Muscle layer of duodenum (tissue), 2 donors: ENCODE measurements at regions not wholly inside any gene's neighbourhood (a gene's known extent, or its start where the extent isn't known, plus 50 kb on each side); places are given as distances from the start of the nearest gene placed in this dataset.

Source experiments
- H3K27ac ChIP-seq: one replicate; pipeline ENCODE4 v1.7.0; 2013; ENCODE audit warnings: mild to moderate bottlenecking, low read length
- H3K27me3 ChIP-seq: one replicate; pipeline ENCODE4 v1.7.0; 2013; ENCODE audit warnings: low read depth, mild to moderate bottlenecking, control low read depth, low read length
- H3K36me3 ChIP-seq, 2 donors: one replicate each; pipeline ENCODE4 v1.7.0; 2013; ENCODE audit warnings: low read length in 2 of 2, control low read depth in 1 of 2, mild to moderate bottlenecking in 1 of 2; ENCODE audit not compliant: insufficient read depth in 2 of 2, control insufficient read depth in 1 of 2
- H3K4me1 ChIP-seq, 2 donors: one replicate each; pipeline ENCODE4 v1.7.0; 2013; ENCODE audit warnings: low read length in 2 of 2, mild to moderate bottlenecking in 2 of 2, control low read depth in 1 of 2, moderate library complexity in 1 of 2; ENCODE audit not compliant: insufficient read depth in 2 of 2, control insufficient read depth in 1 of 2
- H3K4me3 ChIP-seq, 2 donors: one replicate each; pipeline ENCODE4 v1.7.0; 2013; ENCODE audit warnings: low read length in 2 of 2, low read depth in 1 of 2, mild to moderate bottlenecking in 1 of 2
- H3K9me3 ChIP-seq, 2 donors: one replicate each; pipeline ENCODE4 v1.7.0; 2013; ENCODE audit warnings: low read length in 2 of 2, control low read depth in 1 of 2, mild to moderate bottlenecking in 1 of 2; ENCODE audit not compliant: control insufficient read depth in 1 of 2
- donor health status: healthy.

DNA sequence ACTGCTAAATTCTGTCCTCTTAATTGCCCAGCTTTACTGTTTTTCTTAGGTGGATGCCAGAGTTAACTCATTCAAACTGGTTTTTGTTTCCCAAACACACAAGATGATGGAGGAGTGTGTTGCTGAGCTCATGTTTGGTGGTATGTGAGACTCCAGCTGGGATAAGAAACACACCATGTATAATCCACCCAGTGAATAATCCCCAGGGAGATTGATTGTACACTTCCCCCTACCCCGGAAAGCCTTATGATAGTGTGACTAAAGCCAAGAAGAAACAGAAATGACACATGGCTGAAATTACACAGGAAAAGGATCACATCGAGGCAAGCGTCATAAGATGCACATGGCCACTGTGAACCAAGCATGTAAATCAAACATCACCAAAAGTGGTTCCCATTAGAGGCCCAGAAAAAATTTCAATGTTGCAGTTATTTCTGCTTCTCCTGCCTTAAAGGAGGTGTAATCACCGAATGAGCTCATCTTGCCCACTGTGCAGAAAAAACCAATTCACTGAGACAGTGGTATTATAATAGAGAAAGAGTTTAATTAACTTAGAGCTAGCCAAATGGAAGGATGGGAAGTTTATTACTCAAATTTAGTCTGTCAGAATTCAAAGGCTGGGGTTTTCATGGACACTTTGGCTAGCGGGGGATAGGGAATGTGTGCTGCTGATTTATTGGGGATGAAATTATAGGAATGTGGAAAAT, 56.7 kb upstream of the MAGI1 start:
- Histone ChIP-seq H3K36me3 (no peaks in the 10 kb centered on the region), H3K27ac (no peak overlapping the region), H3K4me1 (no peaks in the 10 kb centered on the region), H3K4me3 (no peak overlapping the region), H3K9me3 (no peaks in the 10 kb centered on the region), H3K27me3 (no peaks in the 10 kb centered on the region)

GRCh38 chr3:66093981-66094380, 55.3 kb upstream of the MAGI1 start:
- no peak overlapping the region for H3K4me3 ChIP-seq
- H3K9me3 ChIP-seq, result no peaks in the 10 kb centered on the region
- no peaks in the 10 kb centered on the region for H3K4me1 ChIP-seq
- no peak overlapping the region for H3K27ac ChIP-seq
- H3K27me3 ChIP-seq, result no peaks in the 10 kb centered on the region
- H3K36me3 ChIP-seq, result no peaks in the 10 kb centered on the region

DNA sequence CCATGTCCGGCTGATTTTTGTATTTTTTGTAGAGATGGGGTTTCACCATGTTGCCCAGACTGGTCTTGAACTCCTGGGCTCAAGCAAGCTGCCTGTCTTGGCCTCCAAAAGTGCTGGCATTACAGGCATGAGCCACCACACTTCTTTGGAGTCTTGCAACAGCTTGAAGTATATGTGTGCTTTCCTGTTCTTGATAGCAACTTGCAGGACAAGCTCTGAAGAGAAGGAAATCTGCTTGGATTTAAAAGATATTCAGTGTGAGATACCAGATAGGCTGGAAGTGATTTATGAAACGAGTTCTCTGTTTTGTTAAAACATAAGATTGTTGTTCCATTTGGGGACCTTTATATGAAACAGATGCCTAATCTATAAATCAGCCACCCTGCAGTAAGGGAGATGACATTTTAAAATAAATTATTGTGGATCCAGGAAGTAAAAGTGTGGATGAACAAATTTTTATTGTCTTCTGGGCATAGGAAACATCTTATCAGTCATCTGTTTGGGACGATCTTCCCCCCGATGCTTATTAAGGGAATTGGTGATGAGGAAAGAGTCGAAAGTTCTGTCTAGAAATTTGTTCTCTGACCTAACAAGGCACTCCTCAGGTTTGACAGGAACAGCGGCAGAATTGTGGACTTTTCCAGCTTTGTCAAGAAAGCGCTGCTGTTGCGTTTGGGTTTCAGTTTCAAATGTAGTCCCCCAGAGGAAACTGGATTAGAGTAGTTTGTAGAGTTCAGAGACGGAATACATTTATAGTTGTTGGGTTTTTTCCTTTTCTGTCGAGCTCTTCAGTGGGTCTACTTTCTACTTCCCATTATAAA, 53.7 kb upstream of the MAGI1 start:
- Histone ChIP-seq H3K27ac (no peak overlapping the region), H3K36me3 (no peaks in the 10 kb centered on the region), H3K27me3 (no peaks in the 10 kb centered on the region), H3K4me3 (no peak overlapping the region), H3K4me1 (no peaks in the 10 kb centered on the region), H3K9me3 (no peaks in the 10 kb centered on the region)
